ENCODE measurements at regions not wholly inside any gene's neighbourhood (a gene's known extent, or its start where the extent isn't known, plus 50 kb on each side); places are given as distances from the start of the nearest gene placed in this dataset.
"Not testable (repeated sequence)": the region's sequence is repeated elsewhere in the genome, so short reads cannot be mapped to it uniquely, and the experiment has no call there.

DNA sequence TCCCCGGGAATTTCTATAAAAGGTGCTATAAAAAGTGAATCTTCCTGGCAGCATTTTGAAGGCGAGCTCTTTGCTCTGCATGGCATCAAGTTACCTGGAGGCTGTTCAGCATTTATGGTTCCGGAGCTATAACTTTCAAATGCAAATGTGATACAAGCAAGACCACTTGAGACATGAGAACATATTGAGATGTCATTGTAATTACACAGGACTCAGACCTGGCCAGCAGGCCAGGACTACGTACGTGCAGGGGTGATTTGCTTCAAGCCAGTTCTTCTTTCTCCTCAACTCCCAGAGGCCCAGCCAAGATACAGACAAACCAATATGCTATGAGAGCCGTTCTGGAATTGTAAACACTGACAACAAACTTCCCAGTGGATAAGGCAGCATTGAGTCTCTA, 227.4 kb upstream of the FAT3 start:
- DNase-seq (ENCODE audit: low spot score) = no peak
- no peak overlapping the region for H3K27ac Mint-ChIP-seq
- H3K4me1 Mint-ChIP-seq (ENCODE audit: low read depth) = no peaks in the 10 kb centered on the region
- no peaks in the 10 kb centered on the region for H3K27me3 Mint-ChIP-seq (ENCODE audit: insufficient read depth)
- no peak overlapping the region for H3K4me3 Mint-ChIP-seq
- H3K36me3 Mint-ChIP-seq (ENCODE audit: low read depth) = no peaks in the 10 kb centered on the region
- peaks cover 3% of the 10 kb centered on the region for H3K9me3 Mint-ChIP-seq
- intact Hi-C loops (cut with micrococcal nuclease) = no loop called here

DNA sequence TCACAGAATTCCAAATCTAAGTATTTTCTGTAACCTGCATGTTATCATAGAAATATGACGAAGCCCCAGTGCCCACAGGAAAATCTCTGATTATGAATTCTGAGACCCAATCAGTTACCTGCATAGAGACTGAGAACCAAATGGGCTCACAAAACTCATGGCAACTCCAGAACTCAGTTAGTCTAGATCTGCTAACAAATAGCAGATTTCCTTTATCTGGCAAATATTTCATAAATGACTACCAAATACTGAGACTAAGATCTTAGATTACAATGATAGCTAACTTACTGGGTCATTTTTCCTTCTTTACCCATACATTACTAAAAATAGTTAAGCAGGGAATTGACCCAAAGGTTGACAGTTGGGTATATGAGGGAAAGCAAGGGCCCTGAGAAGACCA, 228.1 kb upstream of the FAT3 start:
- intact Hi-C loops (cut with micrococcal nuclease) = no loop called here
- no peaks in the 10 kb centered on the region for H3K4me1 Mint-ChIP-seq (ENCODE audit: low read depth)
- no peaks in the 10 kb centered on the region for H3K27me3 Mint-ChIP-seq (ENCODE audit: insufficient read depth)
- peaks cover 3% of the 10 kb centered on the region for H3K9me3 Mint-ChIP-seq
- no peak for DNase-seq (ENCODE audit: low spot score)
- H3K4me3 Mint-ChIP-seq = no peak overlapping the region
- no peak overlapping the region for H3K27ac Mint-ChIP-seq
- H3K36me3 Mint-ChIP-seq (ENCODE audit: low read depth) = no peaks in the 10 kb centered on the region

DNA sequence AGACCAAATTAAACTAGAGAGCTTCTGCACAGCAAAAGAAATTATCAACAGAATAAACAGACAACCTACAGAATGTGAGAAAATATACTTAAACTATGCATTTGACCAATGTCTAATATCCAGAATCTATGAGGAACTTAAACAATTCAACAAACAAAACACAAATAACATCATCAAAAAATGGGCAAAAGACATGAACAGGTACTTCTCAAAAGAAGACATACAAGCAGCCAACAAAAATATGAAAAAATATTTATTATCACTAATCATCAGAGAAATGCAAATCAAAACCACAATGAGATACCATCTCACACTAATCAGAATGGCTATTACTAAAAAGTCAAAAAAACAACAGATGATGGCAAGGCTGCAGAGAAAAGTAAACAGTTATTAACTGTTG, 236.2 kb upstream of the FAT3 start:
- H3K4me1 Mint-ChIP-seq (ENCODE audit: low read depth); H3K9me3 Mint-ChIP-seq; H3K27ac Mint-ChIP-seq; H3K4me3 Mint-ChIP-seq; DNase-seq (ENCODE audit: low spot score); H3K27me3 Mint-ChIP-seq (ENCODE audit: insufficient read depth); intact Hi-C loops (cut with micrococcal nuclease); H3K36me3 Mint-ChIP-seq (ENCODE audit: low read depth): not testable (repeated sequence)

DNA sequence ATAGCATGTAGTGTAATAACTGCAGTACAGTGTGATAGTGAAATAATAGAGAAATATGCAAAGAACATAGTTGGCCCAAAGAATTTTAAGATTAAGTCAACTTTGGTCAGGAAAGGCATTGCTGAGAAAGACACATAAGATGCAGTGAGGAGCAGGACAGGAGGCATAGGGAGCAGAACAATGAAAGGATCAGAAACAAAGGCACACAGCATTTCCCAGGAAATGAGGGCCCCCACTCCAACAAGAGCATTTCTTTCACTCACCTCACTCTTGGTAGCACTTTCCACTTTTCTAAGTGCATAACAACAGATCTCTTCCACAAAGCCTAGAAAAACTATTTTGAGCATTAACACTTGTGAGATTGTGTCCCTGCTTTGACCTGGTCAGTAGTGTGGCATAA, 238.4 kb upstream of the FAT3 start:
- H3K36me3 Mint-ChIP-seq (ENCODE audit: low read depth) = no peaks in the 10 kb centered on the region
- no peak for DNase-seq (ENCODE audit: low spot score)
- H3K27ac Mint-ChIP-seq = no peak overlapping the region
- no peaks in the 10 kb centered on the region for H3K4me1 Mint-ChIP-seq (ENCODE audit: low read depth)
- H3K27me3 Mint-ChIP-seq (ENCODE audit: insufficient read depth) = no peaks in the 10 kb centered on the region
- peaks cover 4% of the 10 kb centered on the region for H3K9me3 Mint-ChIP-seq
- H3K4me3 Mint-ChIP-seq = no peak overlapping the region
- intact Hi-C loops (cut with micrococcal nuclease) = no loop called here

DNA sequence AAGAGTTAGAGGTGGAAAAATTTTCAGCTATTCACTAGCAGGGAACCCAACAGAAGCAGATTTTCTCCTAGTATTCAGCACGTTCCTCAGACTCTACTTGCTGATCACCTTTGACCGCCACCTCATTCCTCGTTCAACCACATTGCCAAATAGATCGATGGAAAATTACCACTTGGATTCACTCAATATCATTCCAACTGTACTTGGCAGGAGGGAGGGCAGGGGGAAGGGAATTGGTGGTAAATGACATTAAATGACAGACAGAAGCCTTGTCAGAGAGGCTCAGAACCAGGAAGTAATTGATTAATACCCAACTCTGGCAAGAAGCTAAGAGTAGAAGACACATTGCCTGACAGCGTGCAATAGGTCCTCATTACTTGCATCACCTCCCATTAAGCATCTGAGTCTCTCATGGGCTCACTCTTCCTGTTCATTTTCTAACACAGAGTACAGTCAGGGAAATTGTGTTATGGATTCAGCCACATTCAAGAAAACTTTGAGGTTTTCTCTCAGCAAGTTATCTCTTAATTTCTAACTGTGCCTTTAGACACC, 240.5 kb upstream of the FAT3 start:
- Mint-ChIP-seq H3K4me3 (no peak overlapping the region), H3K9me3 (peaks cover 4% of the 10 kb centered on the region), H3K27ac (no peak overlapping the region), H3K4me1 (ENCODE audit: low read depth) (no peaks in the 10 kb centered on the region), H3K27me3 (ENCODE audit: insufficient read depth) (no peaks in the 10 kb centered on the region), H3K36me3 (ENCODE audit: low read depth) (no peaks in the 10 kb centered on the region)
- no peak for DNase-seq (ENCODE audit: low spot score)
- intact Hi-C loops (cut with micrococcal nuclease) = no loop called here

DNA sequence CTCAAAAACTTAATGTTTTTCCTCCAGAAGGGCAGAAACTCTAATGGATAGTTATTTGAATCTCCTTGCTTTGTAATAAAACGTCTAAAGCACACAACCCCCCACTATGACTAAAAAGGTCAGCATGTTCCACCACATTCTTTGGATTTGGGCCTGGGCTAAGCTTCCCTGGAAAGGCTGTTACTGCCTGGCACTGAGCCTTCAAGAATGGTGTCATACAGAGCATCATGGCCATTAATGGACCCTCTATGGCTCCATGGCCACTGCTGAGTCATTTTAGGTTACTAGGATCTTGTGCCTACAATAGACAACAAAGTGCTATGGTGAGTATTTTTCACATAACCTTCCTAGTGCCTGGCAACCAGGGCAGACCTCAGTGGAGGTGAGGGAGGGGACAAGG, 242.6 kb upstream of the FAT3 start:
- H3K4me3 Mint-ChIP-seq = no peak overlapping the region
- peaks cover 3% of the 10 kb centered on the region for H3K9me3 Mint-ChIP-seq
- H3K4me1 Mint-ChIP-seq (ENCODE audit: low read depth) = no peaks in the 10 kb centered on the region
- DNase-seq (ENCODE audit: low spot score) = no peak
- no peaks in the 10 kb centered on the region for H3K27me3 Mint-ChIP-seq (ENCODE audit: insufficient read depth)
- H3K36me3 Mint-ChIP-seq (ENCODE audit: low read depth) = no peaks in the 10 kb centered on the region
- no peak overlapping the region for H3K27ac Mint-ChIP-seq
- intact Hi-C loops (cut with micrococcal nuclease) = no loop called here

DNA sequence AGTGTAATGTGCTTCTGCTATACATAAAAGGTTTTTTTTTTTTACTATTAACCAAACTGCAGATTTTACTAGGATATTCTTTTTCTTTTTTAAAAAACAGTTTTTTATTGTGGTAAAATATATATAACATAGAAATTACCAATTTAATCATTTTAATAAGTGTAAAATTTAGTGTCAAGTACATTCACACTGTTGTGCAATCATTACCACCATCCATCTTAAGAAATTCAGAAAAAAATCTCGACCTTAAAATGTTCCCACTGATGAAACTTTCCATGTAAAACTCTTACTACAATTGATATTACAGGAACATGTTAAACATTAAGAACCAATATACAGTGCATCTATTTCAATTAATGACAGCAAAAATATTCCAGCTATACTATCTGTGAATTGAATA, 244.8 kb upstream of the FAT3 start:
- Mint-ChIP-seq H3K9me3 (no peaks in the 10 kb centered on the region), H3K4me3 (no peak overlapping the region), H3K36me3 (ENCODE audit: low read depth) (no peaks in the 10 kb centered on the region), H3K4me1 (ENCODE audit: low read depth) (no peaks in the 10 kb centered on the region), H3K27me3 (ENCODE audit: insufficient read depth) (no peaks in the 10 kb centered on the region), H3K27ac (no peak overlapping the region)
- intact Hi-C loops (cut with micrococcal nuclease) = no loop called here
- DNase-seq (ENCODE audit: low spot score) = no peak

DNA sequence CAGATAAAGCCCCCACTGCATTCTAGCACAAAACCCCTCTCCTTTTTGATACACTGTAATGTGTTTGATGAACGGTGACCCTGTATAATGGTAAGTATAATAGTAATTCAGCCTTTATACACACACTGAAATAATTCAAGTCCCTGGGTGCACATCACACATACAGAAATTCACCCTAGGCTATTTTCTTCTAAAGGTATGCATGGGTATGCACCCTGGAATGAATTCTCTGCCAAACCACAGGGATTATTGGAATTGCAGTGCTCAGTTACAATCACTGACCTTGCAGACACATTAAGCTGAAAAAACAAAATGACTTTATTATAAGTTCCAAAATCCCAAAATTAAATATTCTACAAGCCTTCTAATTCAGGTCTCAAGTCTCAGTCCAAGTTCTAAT, 245.9 kb upstream of the FAT3 start:
- Mint-ChIP-seq H3K9me3 (no peaks in the 10 kb centered on the region), H3K27me3 (ENCODE audit: insufficient read depth) (no peaks in the 10 kb centered on the region), H3K4me1 (ENCODE audit: low read depth) (no peaks in the 10 kb centered on the region), H3K4me3 (no peak overlapping the region), H3K27ac (no peak overlapping the region), H3K36me3 (ENCODE audit: low read depth) (no peaks in the 10 kb centered on the region)
- no peak for DNase-seq (ENCODE audit: low spot score)
- intact Hi-C loops (cut with micrococcal nuclease) = no loop called here

DNA sequence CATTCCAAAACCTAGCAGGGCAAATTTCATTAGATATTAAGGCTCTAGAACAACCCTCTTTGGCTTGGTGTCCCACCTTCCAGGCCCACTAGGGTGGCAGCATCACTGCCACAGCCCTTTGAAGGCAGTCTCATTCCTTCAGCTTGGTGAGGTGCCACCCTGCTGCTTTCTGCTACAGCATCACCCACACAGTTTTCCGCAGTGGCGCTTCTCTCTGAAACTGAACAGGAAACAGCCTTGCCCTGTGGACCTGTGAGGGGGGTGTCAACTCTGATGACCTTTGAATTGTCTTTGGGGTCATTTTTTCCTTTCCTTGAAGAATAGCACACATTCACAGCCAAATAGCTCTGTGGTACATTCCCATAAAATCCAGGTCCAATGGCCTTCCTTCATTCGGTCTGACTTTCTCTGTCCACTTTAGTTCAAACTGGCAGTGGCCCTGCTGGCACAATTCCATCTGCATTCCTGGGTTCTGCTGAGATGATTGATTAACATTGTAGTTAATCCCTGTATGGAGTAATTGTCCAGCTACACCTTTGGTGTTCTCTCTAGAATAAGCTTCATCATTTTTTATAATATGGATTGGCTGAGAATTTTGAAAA, 251.9 kb upstream of the FAT3 start:
- H3K27ac Mint-ChIP-seq = no peak overlapping the region
- H3K9me3 Mint-ChIP-seq = no peaks in the 10 kb centered on the region
- DNase-seq (ENCODE audit: low spot score) = no peak
- no peaks in the 10 kb centered on the region for H3K4me1 Mint-ChIP-seq (ENCODE audit: low read depth)
- intact Hi-C loops (cut with micrococcal nuclease) = no loop called here
- H3K27me3 Mint-ChIP-seq (ENCODE audit: insufficient read depth) = no peaks in the 10 kb centered on the region
- no peaks in the 10 kb centered on the region for H3K36me3 Mint-ChIP-seq (ENCODE audit: low read depth)
- H3K4me3 Mint-ChIP-seq = no peak overlapping the region

DNA sequence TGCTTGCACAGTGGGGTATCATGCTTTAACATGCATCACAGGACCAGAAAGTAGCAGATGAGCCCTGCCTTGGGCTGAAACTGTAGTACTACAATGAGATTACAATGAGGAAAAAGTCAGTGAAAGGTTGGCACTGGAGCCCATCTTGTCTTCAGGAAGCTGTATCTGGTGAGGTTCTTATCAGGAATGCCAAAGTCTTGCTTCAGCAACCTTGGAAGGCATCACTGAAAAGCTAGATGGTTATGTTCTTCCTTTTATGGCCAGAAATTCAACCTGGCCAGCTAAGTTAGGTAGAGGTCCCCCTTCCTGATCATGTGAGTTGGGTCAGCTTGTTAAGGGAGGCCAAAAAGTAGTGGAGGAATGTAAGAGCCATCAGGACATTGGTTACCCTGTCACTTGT, 254.0 kb upstream of the FAT3 start:
- H3K27me3 Mint-ChIP-seq (ENCODE audit: insufficient read depth) = no peaks in the 10 kb centered on the region
- H3K36me3 Mint-ChIP-seq (ENCODE audit: low read depth) = no peaks in the 10 kb centered on the region
- H3K27ac Mint-ChIP-seq = no peak overlapping the region
- H3K9me3 Mint-ChIP-seq = no peaks in the 10 kb centered on the region
- H3K4me1 Mint-ChIP-seq (ENCODE audit: low read depth) = no peaks in the 10 kb centered on the region
- intact Hi-C loops (cut with micrococcal nuclease) = no loop called here
- DNase-seq (ENCODE audit: low spot score) = no peak
- no peak overlapping the region for H3K4me3 Mint-ChIP-seq

DNA sequence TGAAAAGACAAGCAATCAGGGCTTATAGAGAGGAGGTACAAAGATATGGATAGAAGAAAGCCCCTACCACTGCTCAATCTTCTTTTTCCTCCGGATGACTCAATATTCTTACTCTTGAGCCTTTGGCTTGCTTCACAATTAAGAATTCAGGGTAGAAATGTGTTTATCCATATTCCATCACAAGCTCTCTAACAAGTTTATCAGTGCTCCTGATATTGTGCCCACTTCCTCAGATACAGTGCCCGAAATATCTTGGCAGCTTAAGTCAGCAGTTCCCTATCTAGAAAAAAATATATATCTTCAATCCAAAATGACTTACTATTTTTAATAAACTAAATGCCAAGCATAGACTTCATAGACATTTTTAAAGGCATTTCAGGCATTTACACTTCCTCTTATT, 255.1 kb upstream of the FAT3 start:
- H3K27me3 Mint-ChIP-seq (ENCODE audit: insufficient read depth) = no peaks in the 10 kb centered on the region
- intact Hi-C loops (cut with micrococcal nuclease) = no loop called here
- no peaks in the 10 kb centered on the region for H3K4me1 Mint-ChIP-seq (ENCODE audit: low read depth)
- no peak overlapping the region for H3K27ac Mint-ChIP-seq
- H3K36me3 Mint-ChIP-seq (ENCODE audit: low read depth) = no peaks in the 10 kb centered on the region
- no peaks in the 10 kb centered on the region for H3K9me3 Mint-ChIP-seq
- no peak for DNase-seq (ENCODE audit: low spot score)
- no peak overlapping the region for H3K4me3 Mint-ChIP-seq

DNA sequence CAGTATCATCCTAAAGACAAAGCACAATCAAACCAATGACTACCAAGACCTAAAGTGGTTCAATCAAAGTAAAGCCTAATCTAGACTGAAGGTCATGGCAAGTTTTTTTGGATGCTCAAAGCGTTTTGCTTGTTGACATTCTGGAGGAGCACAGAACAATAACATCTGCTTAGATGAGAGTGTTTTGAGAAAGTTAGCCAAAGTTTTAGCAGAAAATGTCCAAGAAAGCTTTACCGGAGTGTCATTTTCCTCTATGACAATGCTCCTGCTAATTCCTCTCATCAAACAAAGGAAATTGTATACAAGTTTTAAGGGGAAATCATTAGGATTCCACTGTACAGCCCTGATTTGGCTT, 256.9 kb upstream of the FAT3 start:
- DNase-seq (ENCODE audit: low spot score) = no peak
- H3K4me1 Mint-ChIP-seq (ENCODE audit: low read depth) = no peaks in the 10 kb centered on the region
- intact Hi-C loops (cut with micrococcal nuclease) = no loop called here
- H3K27ac Mint-ChIP-seq = no peak overlapping the region
- no peaks in the 10 kb centered on the region for H3K36me3 Mint-ChIP-seq (ENCODE audit: low read depth)
- H3K4me3 Mint-ChIP-seq = no peak overlapping the region
- H3K9me3 Mint-ChIP-seq = peaks cover 4% of the 10 kb centered on the region
- H3K27me3 Mint-ChIP-seq (ENCODE audit: insufficient read depth) = no peaks in the 10 kb centered on the region

DNA sequence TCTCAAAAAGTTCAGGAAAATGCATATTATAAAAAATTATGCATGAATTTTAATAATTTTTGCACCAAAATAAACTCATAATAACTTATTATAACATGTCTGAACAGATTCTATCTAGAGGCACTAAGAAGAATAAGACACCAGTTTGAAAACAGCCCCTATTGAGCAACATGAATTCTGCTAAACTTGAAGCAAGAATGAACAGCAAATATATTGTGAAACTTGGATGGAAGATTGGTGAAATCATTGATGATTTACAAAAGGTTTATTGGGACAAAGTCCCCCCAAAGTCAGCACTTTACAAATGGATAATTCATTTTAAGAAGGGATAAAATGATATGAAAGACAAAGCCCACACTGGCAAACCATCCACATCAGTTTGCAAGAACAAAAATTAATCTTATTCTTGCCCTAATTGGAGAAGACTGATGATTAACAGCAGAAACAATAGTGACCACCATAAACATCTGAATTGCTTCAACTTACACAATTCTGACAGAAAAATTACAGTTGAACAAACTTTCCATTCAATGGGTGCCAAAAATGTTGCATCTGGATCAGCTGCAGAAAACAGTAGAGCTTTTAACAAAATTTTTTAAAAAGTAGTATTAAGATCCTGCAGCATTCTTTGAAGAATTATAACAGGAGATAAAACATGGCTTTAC, 257.5 kb upstream of the FAT3 start:
- Mint-ChIP-seq H3K36me3 (ENCODE audit: low read depth) (no peaks in the 10 kb centered on the region), H3K27me3 (ENCODE audit: insufficient read depth) (no peaks in the 10 kb centered on the region), H3K9me3 (peaks cover 8% of the 10 kb centered on the region), H3K4me3 (no peak overlapping the region), H3K4me1 (ENCODE audit: low read depth) (no peaks in the 10 kb centered on the region), H3K27ac (no peak overlapping the region)
- intact Hi-C loops (cut with micrococcal nuclease) = no loop called here
- no peak for DNase-seq (ENCODE audit: low spot score)

DNA sequence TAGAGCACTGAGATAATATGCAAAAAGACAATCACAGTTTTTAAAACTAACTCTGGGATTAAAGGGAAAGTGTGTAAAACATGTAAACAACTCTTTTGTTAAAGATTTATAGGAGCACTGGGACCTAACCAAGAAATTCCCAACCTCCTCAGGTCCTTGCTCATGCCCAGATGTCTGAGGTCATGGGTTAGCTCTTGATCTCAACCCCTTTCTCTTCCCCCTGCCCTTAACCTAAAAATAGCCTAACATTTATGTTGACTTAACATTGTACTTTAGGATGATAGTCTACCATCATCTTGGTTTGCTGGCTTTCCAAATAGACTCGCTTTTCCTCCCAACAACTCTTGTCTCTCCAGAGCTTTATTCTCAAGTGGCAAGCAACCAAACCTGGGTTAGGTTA, 258.2 kb upstream of the FAT3 start:
- Mint-ChIP-seq H3K9me3 (peaks cover 15% of the 10 kb centered on the region), H3K27me3 (ENCODE audit: insufficient read depth) (no peaks in the 10 kb centered on the region), H3K36me3 (ENCODE audit: low read depth) (no peaks in the 10 kb centered on the region), H3K4me3 (no peak overlapping the region), H3K27ac (no peak overlapping the region), H3K4me1 (ENCODE audit: low read depth) (no peaks in the 10 kb centered on the region)
- no peak for DNase-seq (ENCODE audit: low spot score)
- intact Hi-C loops (cut with micrococcal nuclease) = no loop called here
